Fibroblast of skin of left quadriceps (primary cell): ENCODE measurements at regions not wholly inside any gene's neighbourhood (a gene's known extent, or its start where the extent isn't known, plus 50 kb on each side); places are given as distances from the start of the nearest gene placed in this dataset.

Source experiments
- DNase-seq, 2 experiments: peaks; one replicate each; pipeline ENCODE4 v3.0.0-alpha.2; 2013; ENCODE audit warnings: low read depth in 2 of 2

- no peak for DNase-seq
Measured at GRCh38 chr11:93075782-93076181, 106.3 kb downstream of the MTNR1B start.

DNA sequence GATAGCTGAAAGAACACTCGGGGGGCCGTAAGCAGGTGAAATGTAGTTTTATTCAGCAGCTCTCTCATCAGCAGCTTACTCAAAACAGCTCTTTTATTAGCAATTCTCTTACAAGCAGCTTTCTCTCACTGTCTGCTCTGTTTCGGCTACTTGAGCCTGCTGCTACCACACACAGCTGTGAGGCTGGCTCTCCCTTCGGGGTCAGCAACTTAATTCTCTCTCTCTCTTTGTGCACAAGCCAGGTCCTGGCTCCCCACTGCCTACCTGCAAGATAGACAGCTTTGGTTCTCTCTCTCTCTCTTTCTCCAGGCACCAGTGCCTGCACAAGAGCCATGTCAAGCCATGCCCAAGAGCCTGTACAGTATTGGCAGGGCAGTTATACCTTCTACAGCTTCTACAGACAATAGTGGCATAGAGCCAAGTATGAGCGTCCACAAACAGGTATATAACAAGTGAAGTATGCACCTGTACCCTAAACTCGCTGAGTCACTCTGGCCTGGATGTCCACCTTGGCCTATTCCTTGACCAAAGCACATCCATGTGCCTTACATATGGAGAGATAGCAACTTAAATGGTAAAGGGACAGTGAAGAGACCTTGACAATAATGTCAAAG lies 110.8 kb downstream of the MTNR1B start:
- no peak for DNase-seq

DNA sequence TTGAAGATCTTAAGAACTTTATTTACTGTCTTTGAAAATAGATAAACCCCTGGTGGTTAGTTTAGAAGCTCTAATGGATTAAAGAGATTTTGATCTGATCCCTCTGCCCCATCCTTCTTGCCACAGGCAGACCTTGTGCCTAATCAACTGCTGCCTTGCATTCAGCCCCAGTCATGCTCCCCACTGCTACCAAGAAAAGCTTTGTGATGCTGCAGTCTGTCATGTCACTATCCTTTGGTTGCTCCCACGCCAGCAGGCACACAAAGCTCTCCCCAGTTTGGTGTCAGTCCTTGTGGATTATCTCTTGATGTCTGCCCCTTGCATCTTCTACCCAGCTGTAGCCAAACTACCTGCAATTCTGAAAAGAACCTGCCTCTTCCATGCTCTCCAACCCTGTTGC lies 112.2 kb downstream of the MTNR1B start:
- DNase-seq: no peak

- DNase-seq: no peak
Measured at GRCh38 chr11:93082900-93083299, 113.4 kb downstream of the MTNR1B start.

DNA sequence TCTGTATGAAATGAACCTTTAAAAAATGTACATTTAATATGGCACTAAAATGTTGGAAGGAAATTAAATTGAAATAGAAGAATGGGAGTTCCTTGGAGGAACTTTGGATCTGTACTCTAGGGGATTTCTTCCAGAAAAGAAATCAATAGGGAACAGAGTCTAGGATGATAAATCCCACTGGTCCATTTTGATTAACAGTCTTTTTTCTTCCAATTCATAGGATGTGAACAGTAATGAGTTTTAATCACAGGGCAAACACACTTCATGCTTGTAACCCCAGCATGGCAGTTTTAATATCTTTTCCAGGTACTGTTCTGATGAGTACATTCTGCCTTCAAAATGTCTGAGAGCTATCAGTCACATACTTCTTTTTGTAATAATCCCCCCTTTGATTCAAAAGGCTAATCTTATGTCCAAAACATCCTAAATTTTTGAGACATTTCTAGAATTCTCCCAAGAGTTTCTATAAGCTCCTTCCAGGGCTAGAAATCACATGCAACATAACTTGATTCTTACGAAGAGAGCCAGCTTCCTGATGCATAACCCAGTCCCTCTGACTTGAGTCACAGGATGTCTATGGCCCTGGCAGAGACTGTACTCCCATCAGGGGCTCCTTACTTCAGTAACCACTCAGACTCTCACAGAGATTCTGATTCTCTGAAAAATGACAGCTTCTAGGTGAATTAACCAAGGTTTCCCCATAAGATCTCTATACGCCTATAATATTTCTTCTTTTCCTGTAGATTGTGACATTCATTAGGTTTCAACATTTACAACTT lies 112.9 kb downstream of the SLC36A4 start:
- no peak for DNase-seq

DNA sequence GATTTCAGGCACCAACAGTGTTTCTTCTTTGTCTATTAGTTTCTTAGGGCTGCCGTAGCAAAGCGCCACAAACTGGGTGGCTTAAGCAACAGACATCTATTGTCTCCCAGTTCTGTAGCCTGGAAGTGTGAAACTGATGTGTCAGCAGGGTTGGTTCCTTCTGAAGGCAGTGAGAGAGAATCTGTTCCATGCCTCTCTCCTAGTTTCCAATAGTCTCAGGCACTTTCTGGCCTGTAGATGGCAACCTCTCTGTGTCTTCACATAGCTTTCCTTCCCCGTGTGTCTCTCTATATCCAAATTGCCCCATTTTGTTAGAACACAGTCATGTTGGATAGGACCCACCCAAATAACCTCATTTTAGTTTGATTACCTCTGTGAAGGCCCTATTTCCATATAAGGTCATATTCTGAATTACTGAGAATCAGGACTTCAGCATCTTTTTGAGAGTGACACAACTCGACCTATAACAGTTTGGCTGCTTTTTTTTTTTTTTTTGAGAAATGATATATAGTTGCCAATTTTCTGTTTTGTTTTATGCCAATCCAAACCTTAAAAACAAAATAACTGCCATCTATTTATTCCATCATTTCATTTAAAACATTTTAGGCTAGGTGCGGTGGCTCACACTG lies 108.2 kb downstream of the SLC36A4 start:
- DNase-seq: no peak
